ENCODE measurements at regions not wholly inside any gene's neighbourhood (a gene's known extent, or its start where the extent isn't known, plus 50 kb on each side); places are given as distances from the start of the nearest gene placed in this dataset.

DNA sequence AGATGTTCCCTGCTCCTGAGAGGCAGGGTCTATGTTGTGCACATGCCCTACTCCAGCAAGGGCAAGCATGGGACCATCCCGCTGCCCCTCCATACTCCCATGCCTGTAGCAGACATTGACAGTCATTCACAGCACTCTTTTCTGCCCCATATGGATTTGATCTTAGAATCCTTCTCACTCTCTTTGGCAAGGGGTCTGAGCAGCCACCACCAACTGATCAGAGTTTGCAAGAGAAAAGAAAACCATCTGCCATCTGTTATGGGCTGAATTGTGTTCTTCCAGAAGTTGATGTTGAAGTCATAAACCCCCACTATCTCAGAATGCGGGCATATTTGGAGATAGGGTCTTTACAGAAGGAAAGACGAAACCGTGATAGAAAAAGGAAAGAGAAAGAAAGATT, 315.1 kb upstream of the CLINT1 start:
- no peak overlapping the region for H3K4me2 ChIP-seq (ENCODE audit: low read length)
- H4K20me1 ChIP-seq (ENCODE audit: insufficient read depth, low read length): no peaks in the 10 kb centered on the region
- H3K9me2 ChIP-seq (ENCODE audit: low read depth, low read length): no peaks in the 10 kb centered on the region
- H3K79me2 ChIP-seq (ENCODE audit: insufficient read depth, low read length): no peaks in the 10 kb centered on the region
- H3K4me1 ChIP-seq (ENCODE audit: insufficient read depth, low read length, severe bottlenecking): peaks cover 13% of the 10 kb centered on the region
- H3K9ac ChIP-seq (ENCODE audit: low read length): no peak overlapping the region
- H3K9me3 ChIP-seq (ENCODE audit: low read length): no peaks in the 10 kb centered on the region
- TF ChIP-seq EZH2 (IDR thresholded peaks at IDR 0.05; ENCODE audit: borderline replicate concordance, low read length): no peak
- TF ChIP-seq, protein P1, sequence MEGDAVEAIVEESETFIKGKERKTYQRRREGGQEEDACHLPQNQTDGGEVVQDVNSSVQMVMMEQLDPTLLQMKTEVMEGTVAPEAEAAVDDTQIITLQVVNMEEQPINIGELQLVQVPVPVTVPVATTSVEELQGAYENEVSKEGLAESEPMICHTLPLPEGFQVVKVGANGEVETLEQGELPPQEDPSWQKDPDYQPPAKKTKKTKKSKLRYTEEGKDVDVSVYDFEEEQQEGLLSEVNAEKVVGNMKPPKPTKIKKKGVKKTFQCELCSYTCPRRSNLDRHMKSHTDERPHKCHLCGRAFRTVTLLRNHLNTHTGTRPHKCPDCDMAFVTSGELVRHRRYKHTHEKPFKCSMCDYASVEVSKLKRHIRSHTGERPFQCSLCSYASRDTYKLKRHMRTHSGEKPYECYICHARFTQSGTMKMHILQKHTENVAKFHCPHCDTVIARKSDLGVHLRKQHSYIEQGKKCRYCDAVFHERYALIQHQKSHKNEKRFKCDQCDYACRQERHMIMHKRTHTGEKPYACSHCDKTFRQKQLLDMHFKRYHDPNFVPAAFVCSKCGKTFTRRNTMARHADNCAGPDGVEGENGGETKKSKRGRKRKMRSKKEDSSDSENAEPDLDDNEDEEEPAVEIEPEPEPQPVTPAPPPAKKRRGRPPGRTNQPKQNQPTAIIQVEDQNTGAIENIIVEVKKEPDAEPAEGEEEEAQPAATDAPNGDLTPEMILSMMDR (IDR thresholded peaks at IDR 0.05; ENCODE audit: low read length): no peak
- H3F3A ChIP-seq (ENCODE audit: insufficient read depth, low read length): no peaks in the 10 kb centered on the region
- H3K36me3 ChIP-seq (ENCODE audit: insufficient read depth, low read length): no peaks in the 10 kb centered on the region
- H2AFZ ChIP-seq (ENCODE audit: low read length): no peak overlapping the region
- no peak overlapping the region for H3K27ac ChIP-seq (ENCODE audit: low read depth, low read length, poor library complexity, severe bottlenecking)
- no peak overlapping the region for H3K4me3 ChIP-seq (ENCODE audit: low read depth, low read length, poor library complexity, severe bottlenecking)
- peaks cover 5% of the 10 kb centered on the region; the same call in 1 of the 2 replicates for H3K27me3 ChIP-seq (ENCODE audit: insufficient read depth, low read length)

DNA sequence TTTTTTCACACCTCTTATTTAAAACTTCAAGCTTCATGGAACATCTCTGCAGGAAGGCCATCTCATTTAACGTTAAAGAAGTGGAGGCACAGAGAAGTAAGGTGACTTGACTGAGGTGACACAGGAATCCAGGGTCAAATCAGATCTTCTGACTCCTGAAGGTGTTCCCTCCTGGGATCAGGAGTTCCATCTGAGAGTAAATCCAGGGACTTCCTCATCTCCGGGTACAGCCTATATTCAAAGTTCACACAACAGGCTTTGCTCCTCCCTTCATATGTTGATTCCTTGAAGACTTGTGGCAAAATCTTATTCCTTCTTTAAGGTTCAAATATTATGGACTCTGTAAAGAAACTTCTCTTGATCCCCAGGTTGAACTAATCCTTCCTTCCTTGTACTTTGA, 313.1 kb upstream of the CLINT1 start:
- no peaks in the 10 kb centered on the region for H3K36me3 ChIP-seq (ENCODE audit: insufficient read depth, low read length)
- H2AFZ ChIP-seq (ENCODE audit: low read length): no peak overlapping the region
- no peak for TF ChIP-seq EZH2 (IDR thresholded peaks at IDR 0.05; ENCODE audit: borderline replicate concordance, low read length)
- TF ChIP-seq, protein P1 (IDR thresholded peaks at IDR 0.05; ENCODE audit: low read length): no peak
- no peaks in the 10 kb centered on the region for H3F3A ChIP-seq (ENCODE audit: insufficient read depth, low read length)
- H3K4me2 ChIP-seq (ENCODE audit: low read length): no peak overlapping the region
- no peak overlapping the region for H3K9ac ChIP-seq (ENCODE audit: low read length)
- H3K27me3 ChIP-seq (ENCODE audit: insufficient read depth, low read length): peaks cover 5% of the 10 kb centered on the region; the same call in 1 of the 2 replicates
- no peaks in the 10 kb centered on the region for H4K20me1 ChIP-seq (ENCODE audit: insufficient read depth, low read length)
- peaks cover 7% of the 10 kb centered on the region for H3K4me1 ChIP-seq (ENCODE audit: insufficient read depth, low read length, severe bottlenecking)
- H3K4me3 ChIP-seq (ENCODE audit: low read depth, low read length, poor library complexity, severe bottlenecking): no peak overlapping the region
- no peak overlapping the region for H3K27ac ChIP-seq (ENCODE audit: low read depth, low read length, poor library complexity, severe bottlenecking)
- H3K9me3 ChIP-seq (ENCODE audit: low read length): no peaks in the 10 kb centered on the region
- no peaks in the 10 kb centered on the region for H3K79me2 ChIP-seq (ENCODE audit: insufficient read depth, low read length)
- H3K9me2 ChIP-seq (ENCODE audit: low read depth, low read length): no peaks in the 10 kb centered on the region

DNA sequence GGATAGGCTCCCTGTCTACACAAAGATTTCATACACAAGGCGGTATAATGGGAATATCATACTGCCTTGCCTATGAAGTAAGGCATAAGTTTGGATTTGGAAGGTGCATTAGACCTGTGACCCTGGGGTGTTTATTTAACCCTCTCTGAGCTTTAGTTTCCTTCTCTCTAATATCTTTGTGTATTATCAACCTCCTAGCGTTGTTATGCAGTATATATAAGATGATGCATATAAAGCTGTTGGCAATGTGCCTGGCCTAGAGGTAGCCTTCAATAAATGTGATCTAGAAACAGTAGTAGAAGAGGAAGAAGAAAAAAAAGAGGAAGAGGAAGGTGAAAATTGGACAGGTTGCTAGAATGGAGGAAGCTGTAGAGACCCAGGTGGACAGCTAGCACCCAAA, 311.6 kb upstream of the CLINT1 start:
- Histone ChIP-seq H3K27ac (ENCODE audit: low read depth, low read length, poor library complexity, severe bottlenecking) (no peak overlapping the region), H3K79me2 (ENCODE audit: insufficient read depth, low read length) (no peaks in the 10 kb centered on the region), H3F3A (ENCODE audit: insufficient read depth, low read length) (no peaks in the 10 kb centered on the region), H4K20me1 (ENCODE audit: insufficient read depth, low read length) (no peaks in the 10 kb centered on the region), H2AFZ (ENCODE audit: low read length) (no peak overlapping the region), H3K27me3 (ENCODE audit: insufficient read depth, low read length) (no peaks in the 10 kb centered on the region; the same call in 1 of the 2 replicates), H3K9ac (ENCODE audit: low read length) (no peak overlapping the region), H3K36me3 (ENCODE audit: insufficient read depth, low read length) (no peaks in the 10 kb centered on the region), H3K9me2 (ENCODE audit: low read depth, low read length) (no peaks in the 10 kb centered on the region), H3K4me2 (ENCODE audit: low read length) (no peak overlapping the region), H3K4me3 (ENCODE audit: low read depth, low read length, poor library complexity, severe bottlenecking) (no peak overlapping the region), H3K9me3 (ENCODE audit: low read length) (no peaks in the 10 kb centered on the region), H3K4me1 (ENCODE audit: insufficient read depth, low read length, severe bottlenecking) (peaks cover 5% of the 10 kb centered on the region)
- TF ChIP-seq, protein P1 (IDR thresholded peaks at IDR 0.05; ENCODE audit: low read length): no peak
- TF ChIP-seq EZH2 (IDR thresholded peaks at IDR 0.05; ENCODE audit: borderline replicate concordance, low read length): no peak
